SK-N-MC (cell line): ENCODE measurements at regions not wholly inside any gene's neighbourhood (a gene's known extent, or its start where the extent isn't known, plus 50 kb on each side); places are given as distances from the start of the nearest gene placed in this dataset.
"Not testable (repeated sequence)": the region's sequence is repeated elsewhere in the genome, so short reads cannot be mapped to it uniquely, and the experiment has no call there.

ENCODE experiments used
- DNase-seq: peaks from one replicate; pipeline ENCODE4 v3.0.0-alpha.2; 2011; ENCODE audit warnings: low read depth, low spot score
- H3K27ac ChIP-seq: fragments of 200-600 bp; sonication (generic); 2 replicates; pipeline ENCODE4 v1.5.1; 2016; ENCODE audit warnings: mixed run types
- H3K36me3 ChIP-seq: fragments of 200-600 bp; sonication (generic); 2 replicates; pipeline ENCODE4 v1.6.1; 2017; ENCODE audit warnings: antibody characterized with exemption, low read length, mixed read lengths; ENCODE audit not compliant: insufficient read depth
- H3K4me3 ChIP-seq: fragments of 200-600 bp; sonication (generic); 2 replicates; pipeline ENCODE4 v1.5.1; 2016
- H3K9ac ChIP-seq: fragments of 200-600 bp; sonication (generic); 2 replicates; pipeline ENCODE4 v1.8.0; 2017; ENCODE audit warnings: mixed run types, mixed read lengths; ENCODE audit not compliant: insufficient read length
- H3K9me3 ChIP-seq: fragments of 200-600 bp; sonication (generic); 2 replicates; pipeline ENCODE4 v1.6.1; 2017; ENCODE audit warnings: low read depth, mild to moderate bottlenecking, antibody characterized with exemption, low read length, moderate library complexity, mixed read lengths
- EZH2 ChIP-seq: fragments of 200-600 bp; sonication (generic); IDR thresholded peaks from one replicate; pipeline ENCODE4 v1.6.1; 2017; ENCODE audit warnings: antibody characterized with exemption
- FOXP2 ChIP-seq: optimal IDR thresholded peaks from 2 replicates; pipeline ENCODE3; 2011; ENCODE audit warnings: mild to moderate bottlenecking, moderate library complexity; ENCODE audit not compliant: insufficient read depth; ENCODE audit errors: extremely low read length, control extremely low read depth
- POLR2AphosphoS5 ChIP-seq: IDR thresholded peaks from 2 replicates; pipeline ENCODE4 v1.6.1; 2012; ENCODE audit warnings: mild to moderate bottlenecking, low read depth, low read length, borderline replicate concordance

DNA sequence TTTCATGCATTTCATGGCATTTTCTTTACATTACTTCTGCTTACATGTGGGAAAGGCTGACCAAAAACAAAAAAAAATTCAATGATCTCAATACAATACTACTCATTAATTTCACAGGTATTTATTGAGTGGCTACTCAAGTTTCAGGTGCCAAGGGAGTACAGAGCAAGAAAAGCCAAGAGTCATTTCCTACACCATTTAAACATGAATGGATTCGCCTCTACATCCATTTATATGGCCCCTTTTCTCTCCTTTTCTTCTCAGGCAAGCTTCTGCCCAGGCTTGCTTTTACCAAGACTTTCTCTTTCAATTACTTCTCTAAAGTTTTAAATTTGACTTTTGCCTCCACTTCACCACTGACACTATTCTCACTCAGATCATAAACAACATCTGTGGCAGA is 1603.1 kb upstream of the CELF4 start:
- H3K36me3 ChIP-seq, result no peaks in the 10 kb centered on the region
- no peak overlapping the region for H3K27ac ChIP-seq
- no peak for DNase-seq
- H3K4me3 ChIP-seq, result no peak overlapping the region
- H3K9ac ChIP-seq, result no peak overlapping the region
- H3K9me3 ChIP-seq, result no peaks in the 10 kb centered on the region
- no peak for TF ChIP-seq EZH2
- no peak for TF ChIP-seq POLR2AphosphoS5
- TF ChIP-seq FOXP2, result no peak

DNA sequence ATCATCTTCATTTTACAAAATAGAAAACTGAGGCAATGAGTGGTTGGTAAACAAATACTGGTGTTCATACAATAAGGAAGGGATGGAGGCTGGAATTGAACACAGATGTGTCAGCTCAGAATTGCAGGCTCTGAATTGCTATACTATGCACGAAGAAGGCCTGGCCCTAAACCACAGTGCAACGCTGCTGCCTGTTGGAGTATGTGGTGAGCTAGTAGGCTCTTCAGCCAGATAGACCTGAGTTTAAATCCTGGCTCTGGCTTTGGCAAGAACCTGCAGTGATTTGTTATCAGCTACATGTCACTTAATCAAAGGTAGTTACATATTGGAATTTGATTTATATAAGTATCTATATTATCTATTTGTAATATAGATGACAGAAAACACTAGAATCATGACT is 1602.4 kb upstream of the CELF4 start:
- DNase-seq, result no peak
- TF ChIP-seq FOXP2 (no peak), EZH2 (no peak), POLR2AphosphoS5 (no peak)
- Histone ChIP-seq H3K4me3 (no peak overlapping the region), H3K27ac (no peak overlapping the region), H3K36me3 (no peaks in the 10 kb centered on the region), H3K9ac (no peak overlapping the region), H3K9me3 (no peaks in the 10 kb centered on the region)

DNA sequence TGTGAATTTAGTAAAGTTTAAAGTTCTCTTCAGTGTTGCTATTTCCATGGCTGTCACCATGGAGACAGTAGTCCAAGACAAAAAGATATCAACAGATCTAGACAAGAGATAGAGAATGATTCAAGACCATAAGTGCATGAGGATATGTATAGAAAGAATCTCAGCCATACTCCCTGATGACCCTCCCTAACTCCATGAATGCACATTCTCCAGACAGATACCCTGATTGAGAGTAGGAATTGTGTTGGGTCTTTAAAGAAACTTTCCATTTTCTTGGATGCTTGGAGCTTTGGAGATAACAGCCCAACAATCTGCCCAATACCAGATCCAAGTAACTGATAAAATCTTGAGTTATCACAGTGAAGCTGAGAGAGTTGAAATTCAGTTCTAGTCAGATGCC is 1601.2 kb upstream of the CELF4 start:
- H3K9me3 ChIP-seq, result no peaks in the 10 kb centered on the region
- no peak for DNase-seq
- H3K27ac ChIP-seq, result no peak overlapping the region
- no peak overlapping the region for H3K4me3 ChIP-seq
- H3K9ac ChIP-seq, result no peak overlapping the region
- TF ChIP-seq EZH2 (no peak), FOXP2 (no peak), POLR2AphosphoS5 (no peak)
- no peaks in the 10 kb centered on the region for H3K36me3 ChIP-seq

DNA sequence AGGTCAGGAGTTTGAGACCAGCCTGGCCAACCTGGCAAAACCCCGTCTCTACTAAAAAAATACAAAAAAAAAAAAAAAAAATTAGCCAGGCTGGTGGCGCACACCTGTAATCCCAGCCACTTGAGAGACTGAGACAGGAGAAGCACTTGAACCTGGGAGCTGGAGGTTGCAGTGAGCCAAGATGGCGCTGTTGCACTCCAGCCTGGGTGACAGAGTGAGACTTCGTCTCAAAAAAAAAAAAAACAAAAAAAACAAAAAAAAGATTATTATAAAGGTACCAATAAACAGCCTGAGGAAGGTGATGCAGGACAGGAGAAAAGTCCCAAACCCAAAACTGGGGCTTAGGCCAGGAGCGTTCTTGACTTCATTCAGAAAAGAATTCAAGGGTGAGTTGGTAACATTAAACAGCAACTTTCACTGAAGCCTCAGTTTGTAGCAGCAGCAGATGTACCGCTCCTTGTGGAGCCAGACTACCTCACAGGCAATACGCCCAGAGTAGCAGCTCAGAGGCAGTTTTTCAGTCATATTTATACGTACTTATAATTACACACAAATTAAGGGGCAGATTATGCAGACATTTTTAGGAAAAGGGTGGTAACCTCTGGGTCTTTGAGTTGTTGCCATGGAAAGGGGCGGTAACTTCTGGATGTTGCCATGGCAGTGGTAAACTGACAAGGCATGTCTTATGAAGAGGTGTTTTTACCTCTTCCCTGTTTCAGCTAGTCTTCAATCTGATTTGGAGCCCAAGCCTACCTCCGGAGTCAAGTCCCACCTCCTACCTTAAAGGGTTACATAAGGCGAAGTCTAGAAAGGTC is 1596.6 kb upstream of the CELF4 start:
- no peaks in the 10 kb centered on the region for H3K36me3 ChIP-seq
- no peak overlapping the region for H3K4me3 ChIP-seq
- no peak overlapping the region for H3K27ac ChIP-seq
- DNase-seq, result no peak
- TF ChIP-seq POLR2AphosphoS5 (no peak), FOXP2 (no peak), EZH2 (no peak)
- no peak overlapping the region for H3K9ac ChIP-seq
- H3K9me3 ChIP-seq, result no peaks in the 10 kb centered on the region

DNA sequence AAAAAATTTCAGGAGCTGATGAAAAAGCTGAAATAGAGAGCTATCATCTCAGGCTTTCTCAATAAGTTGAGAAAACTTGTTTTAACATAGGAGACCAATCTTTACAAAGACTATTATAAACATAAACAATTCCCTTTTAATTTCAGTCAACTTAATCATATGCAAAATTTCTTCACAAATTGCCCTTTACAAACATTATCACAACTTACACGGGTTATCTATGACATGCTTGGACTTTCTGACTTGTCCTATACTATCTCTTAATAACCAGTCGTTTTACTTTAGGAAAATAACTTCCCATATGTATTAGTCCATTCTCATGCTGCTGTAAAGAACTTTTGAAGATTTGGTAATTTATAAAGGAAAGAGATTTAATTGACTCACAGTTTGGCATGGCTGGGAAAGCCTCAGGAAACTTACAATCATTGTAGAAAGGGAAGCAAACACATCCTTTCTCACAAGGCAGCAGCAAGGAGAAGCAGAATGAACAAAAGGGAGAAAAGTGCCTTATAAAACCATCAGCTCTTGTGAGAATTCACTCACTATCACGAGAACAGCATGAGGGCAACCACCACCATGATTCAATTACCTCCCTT is 1583.7 kb upstream of the CELF4 start:
- TF ChIP-seq POLR2AphosphoS5 (no peak), EZH2 (no peak), FOXP2 (no peak)
- H3K9me3 ChIP-seq, result peaks cover 3% of the 10 kb centered on the region
- H3K9ac ChIP-seq, result no peak overlapping the region
- no peak for DNase-seq
- no peak overlapping the region for H3K4me3 ChIP-seq
- H3K27ac ChIP-seq, result no peak overlapping the region
- no peaks in the 10 kb centered on the region for H3K36me3 ChIP-seq

DNA sequence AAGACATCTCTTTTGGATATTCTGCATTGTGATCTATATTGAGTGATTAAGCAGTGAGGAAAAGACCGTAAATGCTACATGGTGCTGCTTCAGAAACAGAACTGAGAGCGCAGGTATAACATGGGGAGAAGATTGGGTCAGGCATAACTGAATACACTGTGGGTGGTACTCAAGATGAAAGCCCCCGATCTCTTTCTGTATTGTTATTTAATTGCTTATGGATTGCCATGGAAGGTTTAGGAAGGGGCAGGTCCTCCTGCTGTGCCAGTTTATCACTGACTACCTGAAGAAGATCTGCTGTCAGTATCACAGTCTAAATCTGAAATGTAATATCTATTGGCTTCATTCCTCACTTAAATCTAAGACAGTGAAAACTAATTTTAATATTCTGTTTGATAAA is 1568.7 kb upstream of the CELF4 start:
- TF ChIP-seq POLR2AphosphoS5 (no peak), FOXP2 (no peak), EZH2 (no peak)
- Histone ChIP-seq H3K4me3 (no peak overlapping the region), H3K36me3 (no peaks in the 10 kb centered on the region)

DNA sequence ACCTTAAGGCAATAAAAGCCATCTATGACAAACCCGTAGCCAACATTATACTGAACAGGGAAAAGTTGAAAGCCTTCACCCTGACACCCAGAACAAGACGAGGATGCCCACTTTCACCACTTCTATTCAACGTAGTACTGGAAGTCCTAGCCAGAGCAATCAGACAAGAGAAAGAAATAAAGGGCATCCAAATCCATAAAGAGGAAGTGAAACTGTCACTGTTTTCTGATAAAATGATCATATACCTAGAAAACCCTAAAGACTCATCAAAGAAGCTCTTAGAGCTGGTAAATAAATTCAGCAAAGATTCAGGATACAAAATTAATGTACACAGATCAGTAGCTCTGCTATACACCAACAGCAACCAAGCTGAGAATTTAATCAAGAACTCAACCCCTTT is 1561.9 kb upstream of the CELF4 start:
- H3K27ac ChIP-seq, H3K9me3 ChIP-seq, DNase-seq, H3K9ac ChIP-seq, H3K36me3 ChIP-seq, H3K4me3 ChIP-seq: not testable (repeated sequence)

More for the DNA sequence above, 1568.7 kb upstream of the CELF4 start:
- Histone ChIP-seq H3K9me3 (no peaks in the 10 kb centered on the region), H3K27ac (no peak overlapping the region), H3K9ac (no peak overlapping the region)
- no peak for DNase-seq

DNA sequence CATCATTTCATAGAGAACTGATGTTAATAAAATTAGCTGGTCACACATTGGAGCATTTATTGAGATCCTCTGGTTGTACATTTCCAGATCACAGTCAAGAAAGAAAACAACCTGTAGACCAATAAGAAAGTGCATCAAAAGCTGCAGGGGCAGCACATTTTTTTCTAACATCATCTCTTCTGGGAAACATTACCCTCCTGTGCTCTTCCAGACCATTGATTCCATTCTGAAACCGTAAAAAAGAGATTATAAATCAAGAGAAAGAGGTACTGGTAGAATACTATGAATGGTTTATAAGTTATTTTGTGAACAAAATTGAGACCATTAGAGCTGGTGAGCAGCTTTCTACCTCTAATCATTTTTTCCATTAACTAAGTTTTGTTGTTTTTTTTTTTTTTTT is 1548.2 kb upstream of the CELF4 start:
- Histone ChIP-seq H3K36me3 (no peaks in the 10 kb centered on the region), H3K4me3 (no peak overlapping the region), H3K9ac (no peak overlapping the region), H3K9me3 (no peaks in the 10 kb centered on the region), H3K27ac (no peak overlapping the region)
- no peak for DNase-seq
- no peak for TF ChIP-seq POLR2AphosphoS5
- no peak for TF ChIP-seq EZH2
- no peak for TF ChIP-seq FOXP2

DNA sequence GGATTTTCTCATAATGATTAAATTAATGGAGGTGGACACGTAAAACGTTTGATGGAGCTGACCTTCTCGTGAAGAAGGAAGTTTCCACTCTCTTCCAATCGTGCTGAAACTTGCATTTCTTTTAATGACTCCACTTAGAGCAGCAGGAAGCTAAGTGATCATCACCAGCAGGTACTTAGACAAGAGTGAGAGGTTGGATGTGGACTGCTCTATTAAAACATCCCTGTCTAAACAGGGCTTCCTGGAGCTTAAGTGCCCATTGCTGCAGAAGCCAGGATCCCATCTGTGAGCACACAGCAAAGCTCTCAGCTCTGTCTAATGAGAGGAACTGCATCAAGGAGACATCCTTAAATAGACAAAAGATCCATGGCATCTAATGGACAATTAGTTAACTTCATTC is 1539.5 kb upstream of the CELF4 start:
- Histone ChIP-seq H3K4me3 (no peak overlapping the region), H3K27ac (no peak overlapping the region), H3K36me3 (no peaks in the 10 kb centered on the region), H3K9ac (no peak overlapping the region), H3K9me3 (no peaks in the 10 kb centered on the region)
- DNase-seq, result no peak
- TF ChIP-seq FOXP2, result no peak
- no peak for TF ChIP-seq EZH2
- no peak for TF ChIP-seq POLR2AphosphoS5
